HL-60 (cell line): ENCODE measurements at regions not wholly inside any gene's neighbourhood (a gene's known extent, or its start where the extent isn't known, plus 50 kb on each side); places are given as distances from the start of the nearest gene placed in this dataset.

ENCODE experiments used
- CTCF ChIP-seq: IDR thresholded peaks from one replicate; pipeline ENCODE4 v1.5.1; 2011; ENCODE audit warnings: low read length, control low read depth, inconsistent platforms; ENCODE audit not compliant: insufficient read depth
- GABPA ChIP-seq: IDR thresholded peaks from 2 replicates; pipeline ENCODE4 v1.6.1; 2012; ENCODE audit warnings: low read depth
- POLR2AphosphoS5 ChIP-seq: IDR thresholded peaks from 2 replicates; pipeline ENCODE4 v1.6.1; 2012; ENCODE audit warnings: low read depth
- REST ChIP-seq: IDR thresholded peaks from 2 replicates; pipeline ENCODE4 v1.6.1; 2012; ENCODE audit warnings: low read depth; ENCODE audit not compliant: insufficient replicate concordance
- SPI1 ChIP-seq: IDR thresholded peaks from 2 replicates; pipeline ENCODE4 v1.6.1; 2012; ENCODE audit warnings: low read depth, mild to moderate bottlenecking, borderline replicate concordance

- TF ChIP-seq CTCF (no peak), POLR2AphosphoS5 (no peak), REST (no peak), GABPA (no peak), SPI1 (no peak)
These were observed 223.0 kb downstream of the PTBP2 start for GRCh38 chr1:96944432-96945092.
